ENCODE measurements at regions not wholly inside any gene's neighbourhood (a gene's known extent, or its start where the extent isn't known, plus 50 kb on each side); places are given as distances from the start of the nearest gene placed in this dataset.

- Histone ChIP-seq H3K4me3 (ENCODE audit: low read length) (no peak overlapping the region), H3K9me3 (ENCODE audit: insufficient read depth, low read depth, low read length) (peaks cover 98% of the 10 kb centered on the region), H3K9ac (ENCODE audit: low read depth, low read length) (no peak overlapping the region), H3K36me3 (ENCODE audit: insufficient read depth, low read length) (no peaks in the 10 kb centered on the region), H3K27me3 (ENCODE audit: insufficient read depth, low read length) (no peaks in the 10 kb centered on the region), H3K4me1 (ENCODE audit: insufficient read depth, low read length) (no peaks in the 10 kb centered on the region), H3K27ac (ENCODE audit: low read depth, low read length) (no peak overlapping the region)
- 77% methylated on average over 2 of the region's 2 CpGs for WGBS
Observed at GRCh38 chr16:35449663-35450062, 1990.3 kb downstream of the TP53TG3F start.

- peaks cover 98% of the 10 kb centered on the region for H3K9me3 ChIP-seq (ENCODE audit: insufficient read depth, low read depth, low read length)
Observed at GRCh38 chr16:35450648-35451047, 1991.2 kb downstream of the TP53TG3F start.

GRCh38 chr16:35452471-35452870 is 1993.1 kb downstream of the TP53TG3F start:
- 86% methylated on average over 13 of the region's 13 CpGs for WGBS
- Histone ChIP-seq H3K4me1 (ENCODE audit: insufficient read depth, low read length) (no peaks in the 10 kb centered on the region), H3K27ac (ENCODE audit: low read depth, low read length) (no peak overlapping the region), H3K9me3 (ENCODE audit: insufficient read depth, low read depth, low read length) (peaks cover 97% of the 10 kb centered on the region), H3K9ac (ENCODE audit: low read depth, low read length) (no peak overlapping the region), H3K4me3 (ENCODE audit: low read length) (no peak overlapping the region), H3K36me3 (ENCODE audit: insufficient read depth, low read length) (no peaks in the 10 kb centered on the region), H3K27me3 (ENCODE audit: insufficient read depth, low read length) (no peaks in the 10 kb centered on the region)

More at GRCh38 chr16:35450648-35451047, 1991.2 kb downstream of the TP53TG3F start:
- H3K27ac ChIP-seq (ENCODE audit: low read depth, low read length), result no peak overlapping the region
- H3K27me3 ChIP-seq (ENCODE audit: insufficient read depth, low read length), result no peaks in the 10 kb centered on the region
- no peaks in the 10 kb centered on the region for H3K4me1 ChIP-seq (ENCODE audit: insufficient read depth, low read length)
- WGBS, result 84% methylated on average over 2 of the region's 2 CpGs
- H3K36me3 ChIP-seq (ENCODE audit: insufficient read depth, low read length), result no peaks in the 10 kb centered on the region
- H3K4me3 ChIP-seq (ENCODE audit: low read length), result no peak overlapping the region
- H3K9ac ChIP-seq (ENCODE audit: low read depth, low read length), result no peak overlapping the region

- Histone ChIP-seq H3K9ac (ENCODE audit: low read depth, low read length) (no peak overlapping the region), H3K27me3 (ENCODE audit: insufficient read depth, low read length) (no peaks in the 10 kb centered on the region), H3K9me3 (ENCODE audit: insufficient read depth, low read depth, low read length) (peaks cover 99% of the 10 kb centered on the region), H3K27ac (ENCODE audit: low read depth, low read length) (no peak overlapping the region), H3K36me3 (ENCODE audit: insufficient read depth, low read length) (no peaks in the 10 kb centered on the region), H3K4me1 (ENCODE audit: insufficient read depth, low read length) (no peaks in the 10 kb centered on the region), H3K4me3 (ENCODE audit: low read length) (no peak overlapping the region)
- WGBS, result no CpG with 5 or more reads among the region's 1 CpG
Observed at GRCh38 chr16:35463358-35463757, 2003.9 kb downstream of the TP53TG3F start.

- 23% methylated on average over 1 of the region's 1 CpG for WGBS
- Histone ChIP-seq H3K4me3 (ENCODE audit: low read length) (no peak overlapping the region), H3K36me3 (ENCODE audit: insufficient read depth, low read length) (no peaks in the 10 kb centered on the region), H3K4me1 (ENCODE audit: insufficient read depth, low read length) (no peaks in the 10 kb centered on the region), H3K27ac (ENCODE audit: low read depth, low read length) (no peak overlapping the region), H3K27me3 (ENCODE audit: insufficient read depth, low read length) (no peaks in the 10 kb centered on the region), H3K9ac (ENCODE audit: low read depth, low read length) (no peak overlapping the region), H3K9me3 (ENCODE audit: insufficient read depth, low read depth, low read length) (peaks cover 96% of the 10 kb centered on the region)
Observed at GRCh38 chr16:35480361-35480760, 2020.9 kb downstream of the TP53TG3F start.

GRCh38 chr16:35480988-35481387 is 2021.6 kb downstream of the TP53TG3F start:
- Histone ChIP-seq H3K36me3 (ENCODE audit: insufficient read depth, low read length) (no peaks in the 10 kb centered on the region), H3K9me3 (ENCODE audit: insufficient read depth, low read depth, low read length) (peaks cover 95% of the 10 kb centered on the region), H3K27me3 (ENCODE audit: insufficient read depth, low read length) (no peaks in the 10 kb centered on the region), H3K4me1 (ENCODE audit: insufficient read depth, low read length) (no peaks in the 10 kb centered on the region), H3K9ac (ENCODE audit: low read depth, low read length) (no peak overlapping the region), H3K4me3 (ENCODE audit: low read length) (no peak overlapping the region), H3K27ac (ENCODE audit: low read depth, low read length) (no peak overlapping the region)

- no peak overlapping the region for H3K9ac ChIP-seq (ENCODE audit: low read depth, low read length)
- 93% methylated on average over 17 of the region's 17 CpGs for WGBS
- H3K27ac ChIP-seq (ENCODE audit: low read depth, low read length), result no peak overlapping the region
- no peaks in the 10 kb centered on the region for H3K4me1 ChIP-seq (ENCODE audit: insufficient read depth, low read length)
- no peak overlapping the region for H3K4me3 ChIP-seq (ENCODE audit: low read length)
- H3K27me3 ChIP-seq (ENCODE audit: insufficient read depth, low read length), result no peaks in the 10 kb centered on the region
- H3K36me3 ChIP-seq (ENCODE audit: insufficient read depth, low read length), result no peaks in the 10 kb centered on the region
- H3K9me3 ChIP-seq (ENCODE audit: insufficient read depth, low read depth, low read length), result peaks cover 97% of the 10 kb centered on the region
Observed at GRCh38 chr16:35485915-35486314, 2026.5 kb downstream of the TP53TG3F start.

- Histone ChIP-seq H3K4me3 (ENCODE audit: low read length) (no peak overlapping the region), H3K36me3 (ENCODE audit: insufficient read depth, low read length) (no peaks in the 10 kb centered on the region), H3K9me3 (ENCODE audit: insufficient read depth, low read depth, low read length) (peaks cover 98% of the 10 kb centered on the region), H3K9ac (ENCODE audit: low read depth, low read length) (no peak overlapping the region), H3K27me3 (ENCODE audit: insufficient read depth, low read length) (no peaks in the 10 kb centered on the region), H3K4me1 (ENCODE audit: insufficient read depth, low read length) (no peaks in the 10 kb centered on the region), H3K27ac (ENCODE audit: low read depth, low read length) (no peak overlapping the region)
- WGBS, result 89% methylated on average over 28 of the region's 28 CpGs
Observed at GRCh38 chr16:35492225-35492624, 2032.8 kb downstream of the TP53TG3F start.

- Histone ChIP-seq H3K4me3 (ENCODE audit: low read length) (no peak overlapping the region), H3K9me3 (ENCODE audit: insufficient read depth, low read depth, low read length) (peaks cover 99% of the 10 kb centered on the region), H3K36me3 (ENCODE audit: insufficient read depth, low read length) (no peaks in the 10 kb centered on the region), H3K9ac (ENCODE audit: low read depth, low read length) (no peak overlapping the region), H3K27ac (ENCODE audit: low read depth, low read length) (no peak overlapping the region), H3K27me3 (ENCODE audit: insufficient read depth, low read length) (no peaks in the 10 kb centered on the region), H3K4me1 (ENCODE audit: insufficient read depth, low read length) (no peaks in the 10 kb centered on the region)
- WGBS, result 73% methylated on average over 1 of the region's 1 CpG
Observed at GRCh38 chr16:35497399-35497798, 2038.0 kb downstream of the TP53TG3F start.

- no peaks in the 10 kb centered on the region for H3K36me3 ChIP-seq (ENCODE audit: insufficient read depth, low read length)
- WGBS, result 92% methylated on average over 51 of the region's 51 CpGs
- H3K4me3 ChIP-seq (ENCODE audit: low read length), result no peak overlapping the region
- no peaks in the 10 kb centered on the region for H3K27me3 ChIP-seq (ENCODE audit: insufficient read depth, low read length)
- H3K4me1 ChIP-seq (ENCODE audit: insufficient read depth, low read length), result no peaks in the 10 kb centered on the region
- H3K9ac ChIP-seq (ENCODE audit: low read depth, low read length), result no peak overlapping the region
- no peak overlapping the region for H3K27ac ChIP-seq (ENCODE audit: low read depth, low read length)
- H3K9me3 ChIP-seq (ENCODE audit: insufficient read depth, low read depth, low read length), result peaks cover 95% of the 10 kb centered on the region
Observed at GRCh38 chr16:35506018-35506897, 2046.8 kb downstream of the TP53TG3F start.

- 96% methylated on average over 16 of the region's 16 CpGs for WGBS
- H3K27ac ChIP-seq (ENCODE audit: low read depth, low read length), result no peak overlapping the region
- no peaks in the 10 kb centered on the region for H3K27me3 ChIP-seq (ENCODE audit: insufficient read depth, low read length)
- H3K4me1 ChIP-seq (ENCODE audit: insufficient read depth, low read length), result no peaks in the 10 kb centered on the region
- peaks cover 95% of the 10 kb centered on the region for H3K9me3 ChIP-seq (ENCODE audit: insufficient read depth, low read depth, low read length)
- H3K4me3 ChIP-seq (ENCODE audit: low read length), result no peak overlapping the region
- H3K9ac ChIP-seq (ENCODE audit: low read depth, low read length), result no peak overlapping the region
- no peaks in the 10 kb centered on the region for H3K36me3 ChIP-seq (ENCODE audit: insufficient read depth, low read length)
Observed at GRCh38 chr16:35506898-35507194, 2047.4 kb downstream of the TP53TG3F start.

- H3K9me3 ChIP-seq (ENCODE audit: insufficient read depth, low read depth, low read length), result peaks cover 95% of the 10 kb centered on the region
- no peak overlapping the region for H3K9ac ChIP-seq (ENCODE audit: low read depth, low read length)
- no peak overlapping the region for H3K27ac ChIP-seq (ENCODE audit: low read depth, low read length)
- H3K4me3 ChIP-seq (ENCODE audit: low read length), result no peak overlapping the region
- no peaks in the 10 kb centered on the region for H3K36me3 ChIP-seq (ENCODE audit: insufficient read depth, low read length)
- 20% methylated on average over 1 of the region's 1 CpG for WGBS
- no peaks in the 10 kb centered on the region for H3K27me3 ChIP-seq (ENCODE audit: insufficient read depth, low read length)
- H3K4me1 ChIP-seq (ENCODE audit: insufficient read depth, low read length), result no peaks in the 10 kb centered on the region
Observed at GRCh38 chr16:35510701-35511100, 2051.3 kb downstream of the TP53TG3F start.
